Mesodermal cell (in vitro differentiated cells): ENCODE measurements at regions not wholly inside any gene's neighbourhood (a gene's known extent, or its start where the extent isn't known, plus 50 kb on each side); places are given as distances from the start of the nearest gene placed in this dataset.

Experiments
- H3K27ac ChIP-seq: 2 replicates; pipeline ENCODE4 v1.7.0; 2013; ENCODE audit warnings: mild to moderate bottlenecking, low read depth, low read length, moderate library complexity; ENCODE audit not compliant: severe bottlenecking
- H3K36me3 ChIP-seq: 2 replicates; pipeline ENCODE4 v1.7.1; 2013; ENCODE audit warnings: mild to moderate bottlenecking, low read length, moderate library complexity; ENCODE audit not compliant: control insufficient read depth, insufficient read depth
- H3K4me1 ChIP-seq: one replicate; pipeline ENCODE4 v1.7.1; 2013; ENCODE audit warnings: mild to moderate bottlenecking, low read length; ENCODE audit not compliant: insufficient read depth, control insufficient read depth, poor library complexity, severe bottlenecking
- H3K4me3 ChIP-seq: 2 replicates; pipeline ENCODE4 v1.7.0; 2013; ENCODE audit warnings: low read length, control low read depth, mild to moderate bottlenecking; ENCODE audit not compliant: insufficient read depth, poor library complexity, severe bottlenecking; ENCODE audit errors: extremely low read depth
- H3K9me3 ChIP-seq: 2 replicates; pipeline ENCODE4 v1.7.1; 2013; ENCODE audit warnings: mild to moderate bottlenecking, low read length, moderate library complexity; ENCODE audit not compliant: control insufficient read depth
- WGBS, 2 experiments: methylation state at CpG; one replicate each; pipeline ENCODE4 v1.1.5; 2013; ENCODE audit warnings: missing lambda C conversion rate in 2 of 2; ENCODE audit not compliant: insufficient coverage in 2 of 2; 5-methylcytosine and 5-hydroxymethylcytosine counted together

DNA sequence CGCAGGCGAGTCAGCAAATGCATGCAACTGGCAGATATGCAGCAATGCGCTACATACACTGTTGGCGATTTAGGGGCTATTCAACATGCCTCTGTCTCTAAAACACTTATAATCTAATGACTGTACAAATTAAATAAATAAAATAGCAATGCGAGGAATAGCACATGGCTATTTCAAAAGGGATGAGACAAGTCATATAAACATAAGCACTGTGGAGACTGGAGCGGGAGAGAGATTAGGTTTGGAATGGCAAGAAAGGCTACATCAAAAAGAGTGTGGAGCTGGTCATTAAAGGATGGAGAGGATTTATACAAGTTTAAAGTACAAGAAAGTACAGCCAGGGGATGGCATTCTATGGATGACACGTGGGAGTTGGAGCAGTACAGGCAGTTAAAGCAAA lies 523.5 kb upstream of the CAMK1G start:
- no peak overlapping the region for H3K4me3 ChIP-seq
- WGBS, 2 experiments, result 84 to 87% methylated on average over 2 to 5 of the region's 7 CpGs

GRCh38 chr1:209062081-209062620 lies 521.4 kb upstream of the CAMK1G start:
- Histone ChIP-seq H3K9me3 (no peaks in the 10 kb centered on the region), H3K36me3 (no peaks in the 10 kb centered on the region), H3K4me3 (no peak overlapping the region), H3K4me1 (no peaks in the 10 kb centered on the region), H3K27ac (no peak overlapping the region)
- 81 to 91% methylated on average over 4 to 6 of the region's 6 CpGs for WGBS, 2 experiments

More for the DNA sequence above, 523.5 kb upstream of the CAMK1G start:
- Histone ChIP-seq H3K27ac (no peak overlapping the region), H3K36me3 (no peaks in the 10 kb centered on the region), H3K9me3 (no peaks in the 10 kb centered on the region), H3K4me1 (no peaks in the 10 kb centered on the region)

DNA sequence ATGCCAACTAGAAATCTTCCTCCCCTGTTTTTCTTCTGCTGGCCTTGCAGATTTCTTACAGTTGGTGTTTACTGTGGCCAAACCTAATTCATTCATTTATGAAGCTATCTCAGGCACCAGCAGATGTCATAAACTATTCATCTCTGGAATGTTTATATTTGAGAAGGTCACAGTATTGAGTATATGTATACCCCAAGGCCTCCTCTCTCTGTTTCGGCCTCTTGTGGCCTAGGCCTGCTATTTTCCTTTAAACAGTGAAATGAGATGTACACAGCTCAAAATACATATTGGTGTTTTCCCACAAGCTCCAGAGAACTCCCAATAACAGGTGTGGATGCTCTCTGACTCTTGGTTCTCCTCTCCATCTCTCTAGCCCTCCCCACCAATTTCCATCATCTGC lies 520.7 kb upstream of the CAMK1G start:
- no peaks in the 10 kb centered on the region for H3K36me3 ChIP-seq
- H3K9me3 ChIP-seq, result no peaks in the 10 kb centered on the region
- no peaks in the 10 kb centered on the region for H3K4me1 ChIP-seq
- no CpG with 5 or more reads among the region's 1 CpG for WGBS, 2 experiments
- H3K27ac ChIP-seq, result no peak overlapping the region
- no peak overlapping the region for H3K4me3 ChIP-seq

- WGBS, 2 experiments, result 79 to 81% methylated on average over 6 to 12 of the region's 13 CpGs
- no peaks in the 10 kb centered on the region for H3K36me3 ChIP-seq
- no peaks in the 10 kb centered on the region for H3K9me3 ChIP-seq
- no peaks in the 10 kb centered on the region for H3K4me1 ChIP-seq
- H3K4me3 ChIP-seq, result no peak overlapping the region
- no peak overlapping the region for H3K27ac ChIP-seq
Measured at GRCh38 chr1:209063767-209064659, 519.5 kb upstream of the CAMK1G start.

DNA sequence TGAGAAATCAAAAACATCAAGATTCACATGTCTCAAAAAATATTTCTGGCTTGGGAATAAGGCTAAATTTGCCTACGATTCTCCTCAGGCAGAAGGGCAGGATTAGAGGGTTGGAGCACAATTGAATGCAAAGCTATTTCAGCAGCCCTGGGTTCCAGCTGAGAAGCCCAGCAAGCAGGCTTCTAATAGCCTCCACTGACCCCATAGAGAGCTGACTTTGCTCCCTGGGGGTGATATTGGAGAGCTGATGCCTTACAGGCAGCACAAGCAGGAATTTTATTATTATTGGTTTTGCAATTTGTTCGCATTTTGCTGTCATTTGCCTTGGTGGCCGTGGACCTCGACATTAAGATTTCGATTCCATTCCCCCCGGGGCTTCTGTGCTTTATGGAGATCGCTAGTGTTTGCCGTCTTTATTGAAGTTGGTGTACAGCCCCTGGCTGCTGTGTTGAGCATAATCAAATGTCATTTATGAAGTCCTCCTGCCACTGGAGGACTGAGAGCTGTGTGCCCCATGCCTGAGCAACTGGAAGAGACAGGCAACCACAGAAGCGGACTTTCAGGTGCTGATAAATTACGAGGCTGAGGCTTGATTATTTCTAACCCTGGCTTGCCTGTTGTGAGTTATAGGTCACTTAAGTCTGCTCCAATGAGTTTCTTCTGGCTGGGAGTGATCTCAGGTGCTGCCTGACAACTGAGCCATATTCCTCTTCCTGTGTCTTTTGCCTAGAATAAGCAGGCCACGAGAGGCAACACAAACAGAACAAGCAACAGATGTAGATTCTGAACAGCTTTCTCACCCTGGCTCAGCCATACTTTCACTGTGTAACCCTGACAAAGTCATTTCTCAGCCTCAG lies 518.4 kb upstream of the CAMK1G start:
- WGBS, 2 experiments, result 62 to 73% methylated on average over 10 of the region's 11 CpGs
- Histone ChIP-seq H3K27ac (no peak overlapping the region), H3K4me3 (no peak overlapping the region), H3K36me3 (no peaks in the 10 kb centered on the region), H3K4me1 (no peaks in the 10 kb centered on the region), H3K9me3 (no peaks in the 10 kb centered on the region)

DNA sequence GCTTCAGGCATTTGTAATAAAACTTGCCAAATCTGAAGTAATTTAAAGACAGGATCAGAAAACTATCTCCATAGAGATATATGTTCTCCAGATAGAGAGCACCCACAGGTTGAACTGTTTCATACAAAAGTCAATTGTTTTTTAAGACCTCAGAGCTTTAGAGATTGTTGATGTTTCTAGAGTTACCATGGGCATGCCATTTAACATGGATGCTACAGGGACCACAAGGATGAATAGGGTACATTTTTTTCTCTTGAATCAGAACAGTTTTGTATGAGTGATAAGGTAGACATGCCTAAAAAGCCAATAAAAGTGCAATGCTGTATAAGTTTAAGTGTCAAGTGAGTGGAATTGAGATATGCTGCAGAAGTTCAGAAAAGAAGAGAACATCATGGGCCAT lies 511.0 kb upstream of the CAMK1G start:
- Histone ChIP-seq H3K4me1 (no peaks in the 10 kb centered on the region), H3K27ac (no peak overlapping the region), H3K9me3 (no peaks in the 10 kb centered on the region), H3K4me3 (no peak overlapping the region), H3K36me3 (no peaks in the 10 kb centered on the region)

DNA sequence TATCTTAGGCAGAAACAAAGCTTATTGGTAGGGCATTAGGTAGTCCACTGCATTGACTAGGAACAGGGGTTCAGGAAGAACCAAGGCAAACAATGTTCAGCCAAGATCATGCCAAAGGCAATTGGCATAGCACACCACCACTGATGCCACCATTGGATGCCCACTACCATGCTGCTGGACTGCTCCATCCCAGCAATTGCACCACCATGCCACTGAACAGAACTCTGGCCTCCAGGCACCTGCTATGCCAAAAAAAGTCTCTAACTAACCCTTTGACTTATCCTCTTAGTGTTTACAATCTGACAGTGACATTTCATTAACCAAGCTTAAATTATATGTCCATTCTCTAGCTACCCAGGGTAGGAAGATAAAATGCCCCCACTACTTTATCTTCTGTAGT lies 509.6 kb upstream of the CAMK1G start:
- Histone ChIP-seq H3K4me3 (no peak overlapping the region), H3K9me3 (no peaks in the 10 kb centered on the region), H3K36me3 (no peaks in the 10 kb centered on the region), H3K4me1 (no peaks in the 10 kb centered on the region), H3K27ac (no peak overlapping the region)

DNA sequence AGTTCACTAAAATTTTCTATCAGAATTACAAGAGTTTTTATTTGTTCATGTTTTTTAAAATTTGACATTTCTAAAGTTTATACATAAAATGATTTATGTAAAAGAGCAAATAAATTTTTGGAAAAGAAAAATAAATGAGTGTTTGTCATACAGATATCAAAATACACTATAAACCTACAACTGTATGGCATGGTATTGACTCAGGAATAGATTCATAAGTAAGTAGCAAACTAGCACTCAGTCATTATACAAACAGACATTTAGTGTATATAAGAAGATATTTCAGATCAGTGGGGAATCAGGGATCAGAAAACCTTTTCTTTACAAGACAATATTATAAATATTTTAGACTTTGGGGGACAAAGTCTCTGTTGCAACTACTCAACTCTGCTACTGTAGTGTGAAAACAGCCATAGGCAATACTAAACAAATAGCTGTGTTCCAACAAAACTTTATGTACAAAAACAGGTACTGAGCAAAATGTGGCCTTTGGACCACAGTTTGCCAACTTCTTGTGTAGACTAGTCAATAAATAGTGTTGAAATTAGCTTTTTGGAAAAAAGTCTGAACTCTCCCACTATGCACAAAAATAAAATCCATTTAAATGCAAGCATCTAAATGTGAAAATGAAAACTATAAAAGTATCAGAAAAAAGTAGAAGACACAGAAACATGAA lies 508.8 kb upstream of the CAMK1G start:
- Histone ChIP-seq H3K4me1 (no peaks in the 10 kb centered on the region), H3K9me3 (no peaks in the 10 kb centered on the region), H3K36me3 (no peaks in the 10 kb centered on the region), H3K27ac (no peak overlapping the region), H3K4me3 (no peak overlapping the region)

- Histone ChIP-seq H3K9me3 (no peaks in the 10 kb centered on the region), H3K36me3 (no peaks in the 10 kb centered on the region), H3K4me3 (no peak overlapping the region), H3K27ac (no peak overlapping the region), H3K4me1 (peaks cover 5% of the 10 kb centered on the region)
- 94 to 100% methylated on average over 1 to 2 of the region's 3 CpGs for WGBS, 2 experiments
Measured at GRCh38 chr1:209076688-209077087, 506.8 kb upstream of the CAMK1G start.

GRCh38 chr1:209080170-209080781 lies 503.2 kb upstream of the CAMK1G start:
- no peak overlapping the region for H3K27ac ChIP-seq
- H3K4me3 ChIP-seq, result no peak overlapping the region
- no peaks in the 10 kb centered on the region for H3K9me3 ChIP-seq
- WGBS, 2 experiments, result 78 to 81% methylated on average over 3 to 4 of the region's 5 CpGs
- peaks cover 5% of the 10 kb centered on the region for H3K4me1 ChIP-seq
- no peaks in the 10 kb centered on the region for H3K36me3 ChIP-seq
